GM18907 (cell line): ENCODE measurements at regions not wholly inside any gene's neighbourhood (a gene's known extent, or its start where the extent isn't known, plus 50 kb on each side); places are given as distances from the start of the nearest gene placed in this dataset.
"Not testable (repeated sequence)": the region's sequence is repeated elsewhere in the genome, so short reads cannot be mapped to it uniquely, and the experiment has no call there.

Source experiments
- ATAC-seq: cut with Tn5 transposase; IDR thresholded peaks from one replicate; pipeline ENCODE4 v1.9.1; 2021; ENCODE audit warnings: mild to moderate bottlenecking, moderate library complexity; ENCODE audit not compliant: unreplicated experiment

DNA sequence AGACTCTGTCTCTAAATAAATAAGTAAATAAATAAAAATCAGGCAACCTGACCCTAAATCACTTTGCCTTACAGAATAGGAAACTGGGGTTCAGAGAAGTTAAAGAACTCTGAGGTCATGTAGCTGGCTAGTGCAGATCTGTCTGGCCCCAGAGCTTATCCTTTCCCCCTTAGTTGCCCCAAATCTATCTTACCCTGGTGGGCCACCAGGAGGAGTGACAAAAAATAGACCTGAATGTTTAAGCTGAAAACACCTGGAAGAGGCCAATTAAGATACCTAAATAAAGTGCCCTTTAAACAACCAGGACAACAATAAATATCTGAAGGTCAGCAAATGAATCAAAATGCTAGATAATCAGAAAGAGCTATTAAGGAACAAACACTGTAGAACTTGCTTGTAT lies 59.7 kb downstream of the TEX35 start:
- ATAC-seq = no peak

GRCh38 chr1:178573330-178573729 lies 60.4 kb downstream of the TEX35 start:
- ATAC-seq = peak; percentile 79

DNA sequence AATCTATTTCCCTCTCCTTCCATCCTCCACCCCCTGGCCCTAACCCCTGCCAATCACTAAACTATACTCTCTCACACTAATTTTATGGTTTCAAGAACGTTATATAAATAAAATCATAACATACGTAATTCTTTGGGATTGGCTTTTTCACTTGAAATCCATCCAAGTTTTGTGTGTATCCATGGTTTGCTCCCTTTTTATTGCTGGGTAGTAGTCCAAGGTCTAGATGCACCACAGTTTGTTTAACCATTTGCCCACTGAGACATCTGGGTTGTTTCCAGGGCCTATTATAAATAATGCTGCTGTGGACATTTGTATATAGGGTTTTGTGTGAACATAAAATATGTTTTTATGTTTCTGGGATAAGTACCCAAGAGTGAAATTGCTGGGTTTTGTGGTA lies 61.4 kb downstream of the TEX35 start:
- ATAC-seq = no peak

DNA sequence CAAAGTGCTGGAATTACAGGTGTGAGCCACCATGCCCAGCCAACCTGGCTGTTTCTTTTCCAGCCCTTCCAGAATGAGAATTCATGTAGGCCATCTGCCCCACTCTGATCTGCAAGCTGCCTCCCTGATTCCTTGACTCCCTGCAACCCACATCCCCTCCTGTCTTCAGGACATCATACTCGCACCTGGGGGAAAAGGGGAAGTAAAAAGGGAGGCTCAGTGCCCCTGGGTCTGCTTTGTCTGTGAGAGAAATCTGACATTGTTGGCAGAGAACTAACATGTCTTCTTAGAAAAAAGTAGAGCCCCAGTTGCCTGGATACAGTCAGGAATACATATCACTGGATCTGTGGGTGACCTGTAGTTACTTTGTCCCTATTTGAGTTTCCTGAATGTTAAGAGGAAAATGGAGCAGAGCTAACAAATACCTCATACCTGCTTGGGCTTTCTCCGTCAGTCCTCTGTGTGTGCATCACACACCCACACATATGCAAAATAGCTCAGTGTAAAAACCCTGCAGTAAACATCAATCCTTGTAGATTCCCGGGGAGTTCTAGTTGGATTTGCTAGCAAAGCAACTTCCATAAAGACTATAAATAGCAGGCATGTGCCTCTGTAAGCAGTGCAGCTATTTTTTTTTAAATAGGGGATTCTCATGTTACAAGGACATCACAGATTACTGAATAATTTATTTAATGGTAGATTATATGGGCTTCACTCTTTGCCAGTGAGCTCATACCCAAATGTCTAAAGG lies 62.9 kb downstream of the TEX35 start:
- ATAC-seq = peak; percentile 34

- no peak for ATAC-seq
These were observed 63.9 kb downstream of the TEX35 start for GRCh38 chr1:178576841-178577240.

GRCh38 chr1:178577882-178578281 lies 65.0 kb downstream of the TEX35 start:
- no peak for ATAC-seq

DNA sequence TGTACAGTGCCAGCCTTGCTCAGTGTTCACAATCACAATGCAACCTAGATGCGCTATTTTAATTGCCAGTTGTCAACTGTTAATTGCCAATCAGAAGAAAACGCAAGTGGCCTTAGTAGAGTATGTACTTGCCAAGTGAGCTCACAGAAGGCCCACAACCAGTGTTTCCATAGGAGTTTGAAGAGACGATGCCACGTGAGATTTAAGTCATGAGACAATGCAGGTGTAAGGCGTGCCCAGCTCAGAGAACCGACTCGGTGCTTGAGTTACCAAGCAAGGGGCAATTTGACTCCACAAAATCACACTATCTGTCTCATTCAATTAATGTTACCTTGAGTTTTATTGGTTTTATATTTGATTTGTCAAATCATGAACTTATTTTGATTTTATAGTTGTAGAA lies 65.6 kb downstream of the TEX35 start:
- no peak for ATAC-seq

GRCh38 chr1:178579095-178579494 lies 66.2 kb downstream of the TEX35 start:
- ATAC-seq = no peak

DNA sequence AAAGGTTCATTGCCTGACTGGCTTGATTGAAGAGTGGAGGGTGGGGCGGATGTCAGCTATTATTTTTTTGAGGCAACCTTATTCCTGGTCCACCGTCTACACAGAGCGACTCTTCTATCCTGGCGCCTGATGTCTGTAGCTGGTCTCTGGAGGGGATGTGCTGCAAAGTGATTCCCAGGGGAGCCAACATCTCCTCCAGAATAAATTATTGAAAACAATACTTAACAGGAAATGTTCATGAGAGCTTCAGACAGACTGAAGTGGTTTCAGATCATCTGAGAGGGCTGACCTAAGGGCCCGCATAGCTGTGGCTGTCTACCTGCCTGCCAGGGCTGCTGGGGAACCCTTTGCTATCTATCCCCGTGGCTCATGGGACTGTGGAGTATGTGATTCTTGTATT lies 66.7 kb downstream of the TEX35 start:
- peak; percentile 61 for ATAC-seq

- no peak for ATAC-seq
These were observed 67.2 kb downstream of the TEX35 start for GRCh38 chr1:178580096-178580495.

- no peak for ATAC-seq
These were observed 68.0 kb downstream of the TEX35 start for GRCh38 chr1:178580876-178581275.

DNA sequence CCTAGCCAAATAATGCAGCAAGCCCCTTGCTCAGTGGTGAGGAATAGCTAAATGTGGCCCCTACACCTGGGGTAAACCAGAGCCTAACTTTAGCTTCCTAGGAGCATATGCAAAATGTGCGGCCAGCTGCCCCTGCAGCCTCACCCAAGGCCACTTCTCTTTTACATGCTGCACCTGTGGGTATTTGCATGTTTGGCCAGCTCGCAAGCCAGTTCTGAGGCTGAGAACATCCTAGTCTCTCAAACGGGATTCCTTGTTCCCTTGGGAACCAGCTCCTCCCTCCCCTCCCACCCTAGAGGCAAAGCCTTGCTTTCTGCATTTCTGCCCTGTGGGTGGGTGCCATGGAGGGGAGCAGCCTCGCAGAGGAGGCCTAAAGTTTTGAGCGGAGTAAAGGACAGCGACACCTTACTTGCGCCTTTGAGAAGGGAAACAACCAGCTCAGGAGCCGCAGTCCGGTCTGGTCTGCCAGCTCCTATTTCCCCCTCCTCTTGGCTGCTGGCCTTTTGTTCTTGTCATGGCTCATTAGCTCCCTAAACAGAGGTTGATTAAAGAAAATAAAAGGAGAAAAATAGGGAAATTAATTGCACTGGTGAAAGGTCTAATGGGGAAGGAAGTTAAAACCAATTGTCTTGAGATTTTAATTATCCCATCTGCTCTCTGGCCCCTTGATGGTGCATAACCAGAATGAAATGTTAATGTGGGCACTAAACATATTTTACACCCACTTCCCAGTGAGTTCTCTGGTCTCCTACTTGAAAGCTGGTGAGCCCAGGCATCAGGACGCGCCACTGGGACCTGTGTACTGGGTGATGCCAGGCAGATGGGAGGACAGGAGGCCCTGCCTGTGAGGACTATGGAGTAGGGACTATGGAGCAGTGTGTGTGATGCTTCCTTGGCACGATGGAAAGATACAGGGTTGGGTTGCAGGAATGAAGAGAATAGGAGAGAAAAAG lies 68.7 kb downstream of the TEX35 start:
- ATAC-seq = peak; percentile 88

DNA sequence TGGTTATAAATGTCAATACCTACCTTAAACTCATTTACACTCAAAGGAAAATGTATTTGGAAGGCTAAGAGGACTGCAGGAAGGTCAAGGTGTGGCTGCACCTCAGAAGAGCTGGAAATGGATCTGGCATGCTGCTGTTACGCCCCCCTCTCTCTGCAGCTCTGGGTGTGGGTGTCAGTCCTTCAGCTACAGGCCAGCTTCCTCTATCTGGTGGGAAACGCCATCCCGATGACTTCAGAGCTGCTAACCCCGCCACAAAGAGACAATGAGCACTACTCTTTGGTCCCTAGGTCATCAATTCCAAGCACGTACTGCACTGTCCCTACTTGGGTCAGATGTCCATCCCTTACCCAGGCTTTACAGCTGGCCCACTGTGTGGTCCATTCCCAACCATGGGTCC lies 74.2 kb downstream of the TEX35 start:
- no peak for ATAC-seq

- ATAC-seq = no peak
These were observed 75.1 kb downstream of the TEX35 start for GRCh38 chr1:178587975-178588374.

DNA sequence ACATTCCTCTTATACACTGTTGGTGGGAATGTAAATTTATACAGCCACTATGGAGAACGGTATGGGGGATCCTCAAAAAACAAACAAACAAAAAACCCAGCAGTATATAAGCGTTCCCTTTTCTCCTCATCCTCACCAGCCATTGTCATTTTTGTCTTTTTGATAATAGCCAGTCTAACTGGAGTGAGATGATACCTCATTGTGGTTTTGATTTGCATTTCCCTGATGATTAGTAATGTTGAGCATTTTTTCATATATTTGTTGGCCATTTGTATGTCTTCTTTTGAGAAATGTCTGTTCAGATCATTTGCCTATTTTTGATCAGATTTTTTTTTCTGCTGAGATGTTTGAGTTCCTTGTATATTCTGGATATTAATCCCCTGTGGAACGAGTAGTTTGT lies 76.1 kb downstream of the TEX35 start:
- ATAC-seq = not testable (repeated sequence)

- not testable (repeated sequence) for ATAC-seq
These were observed 78.9 kb downstream of the TEX35 start for GRCh38 chr1:178591811-178592210.

DNA sequence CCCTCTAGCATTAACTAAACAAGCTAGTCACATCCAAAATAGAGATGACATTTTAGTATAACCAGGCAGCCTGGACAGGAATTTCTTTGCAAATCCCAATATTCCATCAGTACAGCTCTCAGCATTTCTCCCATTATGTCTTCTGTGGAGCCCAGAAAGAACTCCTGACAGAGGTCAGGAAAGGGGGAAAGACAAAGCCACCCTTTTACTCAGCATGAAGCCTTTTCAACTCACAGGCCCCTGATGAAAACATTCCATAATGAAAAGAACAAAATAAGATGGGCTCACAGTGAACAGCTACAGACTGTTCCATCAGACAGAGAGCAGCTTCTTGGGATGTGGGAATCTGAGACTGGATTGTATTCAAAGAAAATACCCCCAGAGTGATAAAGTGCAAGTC lies 80.6 kb downstream of the TEX35 start:
- no peak for ATAC-seq

DNA sequence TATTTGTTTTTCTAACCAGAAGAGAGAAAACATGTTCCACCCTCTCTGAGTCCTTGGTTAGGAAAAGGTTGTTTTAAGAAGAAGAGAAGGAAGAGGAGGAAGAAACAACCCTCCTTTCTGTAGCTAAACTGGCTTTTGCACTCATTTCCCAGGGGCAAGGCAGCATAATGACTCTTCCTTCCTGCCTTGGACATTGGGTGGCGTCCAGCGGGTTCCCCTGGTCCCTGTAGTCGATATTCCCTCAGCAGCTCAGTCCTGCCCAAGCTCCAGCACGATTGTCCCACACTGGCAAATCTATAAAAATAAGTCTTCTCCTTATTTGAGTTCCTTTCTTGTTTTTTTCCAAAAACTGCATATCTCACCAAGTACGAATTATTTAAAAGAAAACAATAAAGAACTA lies 81.2 kb downstream of the TEX35 start:
- ATAC-seq = no peak

DNA sequence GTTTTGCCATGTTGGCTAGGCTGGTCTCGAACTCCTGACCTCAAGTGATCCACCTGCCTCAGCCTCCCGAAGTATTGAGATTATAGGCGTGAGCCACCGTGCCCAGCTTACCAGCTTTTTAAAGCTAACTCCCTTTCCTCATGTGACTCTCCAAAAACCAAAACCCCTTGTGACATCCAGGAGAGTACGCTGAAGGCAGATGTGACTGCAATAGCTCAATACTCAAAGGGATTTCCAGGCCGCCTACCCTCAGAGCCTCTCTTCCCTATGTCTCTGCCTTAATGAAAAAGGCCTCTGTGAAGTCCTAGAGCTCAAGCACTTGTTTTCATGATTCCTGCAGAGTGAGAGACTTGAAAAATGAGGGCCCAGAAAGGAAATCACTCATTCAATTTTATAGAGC lies 82.6 kb downstream of the TEX35 start:
- no peak for ATAC-seq

DNA sequence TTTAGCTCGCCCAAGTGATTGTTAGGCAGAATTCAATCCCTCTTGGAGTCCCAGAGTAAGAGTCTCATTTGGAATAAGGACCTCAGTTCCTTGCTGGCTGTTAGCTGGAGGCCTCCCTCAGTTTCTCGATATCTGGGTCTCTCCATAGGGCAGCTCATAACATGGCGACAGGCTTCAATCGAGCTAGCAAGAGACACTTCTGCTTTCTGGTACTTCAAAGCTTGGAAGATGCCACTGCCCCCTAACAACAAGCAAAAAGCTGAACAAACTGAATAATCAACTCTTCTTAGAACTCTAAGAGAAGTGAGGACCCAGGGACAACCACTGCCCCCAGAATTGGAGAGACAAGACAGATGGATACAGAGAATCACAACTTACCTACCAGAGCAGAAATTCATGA lies 86.2 kb downstream of the TEX35 start:
- ATAC-seq = no peak

DNA sequence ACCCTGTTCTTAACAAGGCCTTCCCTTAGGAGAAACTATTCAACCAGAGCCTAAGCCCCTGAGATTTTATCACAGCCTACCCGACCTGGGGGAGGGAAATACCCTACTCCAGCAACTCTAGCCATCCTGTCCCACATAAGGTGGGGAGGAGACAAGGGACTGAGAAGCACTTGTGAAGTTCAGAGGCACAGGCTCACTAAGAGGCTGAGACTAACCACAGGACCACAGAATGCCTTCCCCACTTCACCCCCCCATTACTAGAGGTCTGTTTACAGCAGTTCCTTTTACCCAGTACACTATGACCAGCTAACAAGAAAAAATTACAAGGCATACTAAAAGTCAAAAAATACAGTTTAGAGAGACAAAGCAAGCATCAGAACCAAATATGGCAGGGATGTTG lies 86.8 kb downstream of the TEX35 start:
- peak; percentile 74 for ATAC-seq

DNA sequence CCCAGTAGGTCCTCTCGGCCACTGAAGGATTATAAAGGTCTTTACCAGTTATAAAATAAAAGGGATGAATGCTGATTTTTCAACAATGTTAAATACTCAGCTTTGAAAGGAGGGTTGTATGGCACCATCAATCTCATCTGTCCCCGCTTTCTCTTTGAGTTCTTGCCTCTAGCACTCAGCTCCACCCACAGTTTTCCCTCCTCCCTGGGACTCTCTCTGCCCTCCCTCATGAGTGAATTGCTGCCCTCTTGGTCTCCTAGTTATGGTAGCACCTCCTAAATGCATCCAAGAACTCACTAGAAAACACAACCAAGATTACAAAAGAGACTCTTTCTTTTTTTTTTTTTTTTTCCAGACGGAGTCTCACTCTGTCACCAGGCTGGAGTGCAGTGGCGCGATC lies 91.0 kb downstream of the TEX35 start:
- ATAC-seq = no peak
